ENCODE measurements at regions not wholly inside any gene's neighbourhood (a gene's known extent, or its start where the extent isn't known, plus 50 kb on each side); places are given as distances from the start of the nearest gene placed in this dataset.

- no peak for TF ChIP-seq CTCF (IDR thresholded peaks at IDR 0.05; ENCODE audit: low read depth, low read length, poor library complexity, severe bottlenecking)
- no peak for TF ChIP-seq EZH2phosphoT487 (IDR thresholded peaks at IDR 0.05; ENCODE audit: borderline replicate concordance, low read length)
Measured at GRCh38 chr7:36091874-36092176, 61.2 kb upstream of the EEPD1 start.

All from DOHH2 (cell line).